GM08714 (cell line): ENCODE measurements at regions not wholly inside any gene's neighbourhood (a gene's known extent, or its start where the extent isn't known, plus 50 kb on each side); places are given as distances from the start of the nearest gene placed in this dataset.

Source experiments
- H3K4me3 ChIP-seq: fragments of 200-500 bp; sonication (Bioruptor generic); 2 replicates; pipeline ENCODE4 v1.5.1; 2014; ENCODE audit warnings: mild to moderate bottlenecking, low read length, inconsistent platforms
- ZNF274 ChIP-seq: IDR thresholded peaks from 2 replicates; pipeline ENCODE4 v1.6.1; 2012; ENCODE audit warnings: mild to moderate bottlenecking, low read depth, low read length

DNA sequence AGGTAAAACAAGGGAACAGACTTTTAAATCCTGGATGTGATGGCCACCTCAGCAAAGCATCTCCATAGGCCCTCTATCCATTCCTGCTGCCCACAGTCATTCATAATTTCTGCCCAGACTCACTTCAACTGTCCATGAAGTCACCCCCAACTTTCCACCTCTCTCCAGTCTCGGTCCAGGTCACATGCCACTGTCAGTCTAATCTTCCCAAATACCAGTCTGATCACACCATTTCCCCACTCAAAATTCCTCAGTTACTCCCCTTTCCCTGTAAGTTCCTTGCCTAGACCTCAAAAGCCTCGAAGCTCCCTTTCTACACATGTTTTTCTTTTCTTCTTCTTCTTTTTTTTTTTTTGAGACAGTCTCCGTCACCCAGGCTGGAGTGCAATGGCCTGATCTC, 51.2 kb upstream of the HOPX start:
- TF ChIP-seq ZNF274, result no peak

DNA sequence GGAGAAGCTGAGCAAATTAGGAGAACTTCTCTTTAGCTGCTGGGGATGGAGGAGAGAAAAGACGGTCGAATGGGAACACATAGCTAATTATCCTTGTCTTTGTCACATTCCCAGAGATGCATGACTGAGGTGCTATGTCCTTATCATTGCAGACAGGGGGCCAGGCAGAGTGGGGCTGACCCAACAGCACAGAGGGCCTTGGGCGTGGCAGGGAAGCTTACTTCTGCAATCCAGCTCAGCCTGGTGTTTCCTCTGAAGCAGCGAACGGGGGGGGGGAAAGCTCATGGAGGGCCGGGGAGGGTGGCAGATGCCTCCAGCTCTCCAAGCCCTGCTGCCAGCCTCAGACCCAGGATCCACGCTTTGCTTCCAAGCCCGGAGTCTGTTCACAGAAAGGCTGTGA, 50.8 kb upstream of the HOPX start:
- H3K4me3 ChIP-seq, result no peak overlapping the region
- TF ChIP-seq ZNF274, result no peak

More for the DNA sequence above, 51.2 kb upstream of the HOPX start:
- H3K4me3 ChIP-seq, result no peak overlapping the region
